Spleen (tissue), 7 donors: ENCODE measurements at regions not wholly inside any gene's neighbourhood (a gene's known extent, or its start where the extent isn't known, plus 50 kb on each side); places are given as distances from the start of the nearest gene placed in this dataset.

Source experiments
- CTCF ChIP-seq, 11 experiments: fragments of 200-600 bp in 7 of 11; fragments of 450-650 bp in 4 of 11; sonication (generic) in 4 of 11; IDR thresholded peaks in 8 of 11; conservative IDR thresholded peaks in 3 of 11; 1 replicate in 7 of 11; 2 replicates in 4 of 11; pipeline versions ENCODE4 v1.4.0 to v1.8.0; 2016 to 2021; ENCODE audit warnings: antibody characterized with exemption in 11 of 11, inconsistent platforms in 4 of 11, mild to moderate bottlenecking in 1 of 11
- POLR2AphosphoS5 ChIP-seq, 3 donors: sonication (generic); formaldehyde crosslinking; IDR thresholded peaks; one replicate each; pipeline ENCODE4 v1.5.1; 2017; ENCODE audit warnings: antibody characterized with exemption in 3 of 3
- donor health status: DM: no; HTN: no; CAD: no; lungs with moderate emphysema.
- donor health status: DM: no; HTN: no; CAD: no.
- donor health status: DM: no; HTN: no; CAD: no.

GRCh38 chr4:72971572-72971971 lies 97.9 kb downstream of the COX18 start:
- TF ChIP-seq POLR2AphosphoS5 (IDR thresholded peaks at IDR 0.05) (no peak), CTCF (IDR thresholded peaks at IDR 0.05 in 8 of 11, conservative IDR thresholded peaks at IDR 0.05 in 3 of 11) (no peak)
